Heart left ventricle (tissue), 16 donors: ENCODE measurements at regions not wholly inside any gene's neighbourhood (a gene's known extent, or its start where the extent isn't known, plus 50 kb on each side); places are given as distances from the start of the nearest gene placed in this dataset.

Experiments used
- ATAC-seq, 4 donors: fragments of 200-7000 bp; cut with Tn5 transposase; one replicate each; pipeline ENCODE4 v1.9.1; 2020 to 2022; ENCODE audit warnings: moderate library complexity in 4 of 4, mild to moderate bottlenecking in 3 of 4, moderate number of reproducible peaks in 1 of 4
- DNase-seq, 5 donors: peaks; one replicate each; pipeline ENCODE4 v3.0.0-alpha.2; 2020
- H3K27ac ChIP-seq, 12 donors: fragments of 200-600 bp; sonication (generic) in 4 of 12; one replicate each; pipeline versions ENCODE4 v1.5.0 to v1.8.0; 2016 to 2022; ENCODE audit warnings: mild to moderate bottlenecking in 2 of 12
- H3K27me3 ChIP-seq, 9 donors: fragments of 200-600 bp; sonication (generic) in 2 of 9; one replicate each; pipeline versions ENCODE4 v1.5.1 to v1.8.0; 2016 to 2022; ENCODE audit warnings: mild to moderate bottlenecking in 3 of 9
- H3K36me3 ChIP-seq, 9 donors: fragments of 200-600 bp; sonication (generic) in 2 of 9; one replicate each; pipeline versions ENCODE4 v1.5.0 to v1.8.0; 2018 to 2022; ENCODE audit warnings: mild to moderate bottlenecking in 2 of 9
- H3K4me1 ChIP-seq, 12 donors: fragments of 200-600 bp; sonication (generic) in 4 of 12; one replicate each; pipeline versions ENCODE4 v1.5.0 to v1.8.0; 2016 to 2022; ENCODE audit warnings: mild to moderate bottlenecking in 3 of 12
- H3K4me3 ChIP-seq, 12 donors: fragments of 200-600 bp; sonication (generic) in 4 of 12; one replicate each; pipeline versions ENCODE4 v1.5.0 to v1.8.0; 2017 to 2022; ENCODE audit warnings: mild to moderate bottlenecking in 9 of 12, moderate library complexity in 4 of 12
- H3K9me3 ChIP-seq, 12 donors: fragments of 200-600 bp; sonication (generic) in 4 of 12; one replicate each; pipeline versions ENCODE4 v1.5.0 to v1.8.0; 2016 to 2022; ENCODE audit warnings: mild to moderate bottlenecking in 1 of 12
- POLR2A ChIP-seq, 2 donors: fragments of 450-650 bp; IDR thresholded peaks; one replicate each; pipeline ENCODE4 v1.6.1; 2017; ENCODE audit warnings: antibody characterized with exemption in 2 of 2, mild to moderate bottlenecking in 2 of 2, moderate library complexity in 2 of 2
- WGBS, 4 donors: extraction: QIAGEN DNeasy Blood & Tissue Kit in 2 of 4; methylation state at CpG; one replicate each; pipeline versions ENCODE4 v1.1.5 to v1.1.7; 2013 to 2018; 5-methylcytosine and 5-hydroxymethylcytosine counted together
- intact Hi-C, 10 donors: fragments of 100-400 bp; cut with DNase I; formaldehyde crosslinking; loops; one replicate each; pipeline versions ENCODE4 v1.11.1 to v1.14.2; 2022
- TF ChIP-seq, protein P1 (sequence below), 12 donors: fragments of 200-600 bp; sonication (generic) in 4 of 12; IDR thresholded peaks; one replicate each; pipeline versions ENCODE4 v1.5.0 to v1.8.0; 2018 to 2022; ENCODE audit warnings: antibody characterized with exemption in 12 of 12, mild to moderate bottlenecking in 5 of 12
- donor health status: ischemic (EF 13 %, LVEDD 7.1; RV severe dilation, severe dysfunction).
- donor health status: healthy with polysubstance abuse.
- donor health status: DM: no; HTN: yes; CAD: no.
- donor health status: DM: no; HTN: no; CAD: no.
- donor health status: ischemic (EF 25% LVEDD 6.9; RV normal size, moderate dysfunction).
- donor health status: ischemic (EF 25% LVEDD 5.7; RV mildly dilated, moderate dysfunction).
- donor health status: healthy.
- donor health status: DM: yes; HTN: yes; CAD: no.
- donor health status: ischemic (EF 35%, LVEDD 5.7; RV mildly dilated, moderate dysfunction).
- donor health status: nonischemic (EF 11% LVEDD 7.7; RV severe dilation, severe dysfunction).
- donor health status: DM: yes; HTN: yes; CAD: no.
- donor health status: PGD.
- donor health status: ischemic (EF 29% LVEDD 5.4; RV normal size, mild dysfunction).
- donor health status: nonischemic (EF 23%, LVEDD 6.1; RV moderate dilation, normal function).

GRCh38 chr17:55969562-55970324 is 183.5 kb upstream of the ANKFN1 start:
- DNase-seq (no peak), ATAC-seq (no peak)
- no peak overlapping the region for H3K27ac ChIP-seq
- H3K27me3 ChIP-seq: peaks cover 0 to 2% (median 0%) of the 10 kb centered on the region in 9 donors
- no peaks in the 10 kb centered on the region for H3K4me1 ChIP-seq
- H3K4me3 ChIP-seq: no peak overlapping the region
- TF ChIP-seq POLR2A (IDR thresholded peaks at IDR 0.05): no peak
- TF ChIP-seq, protein P1, sequence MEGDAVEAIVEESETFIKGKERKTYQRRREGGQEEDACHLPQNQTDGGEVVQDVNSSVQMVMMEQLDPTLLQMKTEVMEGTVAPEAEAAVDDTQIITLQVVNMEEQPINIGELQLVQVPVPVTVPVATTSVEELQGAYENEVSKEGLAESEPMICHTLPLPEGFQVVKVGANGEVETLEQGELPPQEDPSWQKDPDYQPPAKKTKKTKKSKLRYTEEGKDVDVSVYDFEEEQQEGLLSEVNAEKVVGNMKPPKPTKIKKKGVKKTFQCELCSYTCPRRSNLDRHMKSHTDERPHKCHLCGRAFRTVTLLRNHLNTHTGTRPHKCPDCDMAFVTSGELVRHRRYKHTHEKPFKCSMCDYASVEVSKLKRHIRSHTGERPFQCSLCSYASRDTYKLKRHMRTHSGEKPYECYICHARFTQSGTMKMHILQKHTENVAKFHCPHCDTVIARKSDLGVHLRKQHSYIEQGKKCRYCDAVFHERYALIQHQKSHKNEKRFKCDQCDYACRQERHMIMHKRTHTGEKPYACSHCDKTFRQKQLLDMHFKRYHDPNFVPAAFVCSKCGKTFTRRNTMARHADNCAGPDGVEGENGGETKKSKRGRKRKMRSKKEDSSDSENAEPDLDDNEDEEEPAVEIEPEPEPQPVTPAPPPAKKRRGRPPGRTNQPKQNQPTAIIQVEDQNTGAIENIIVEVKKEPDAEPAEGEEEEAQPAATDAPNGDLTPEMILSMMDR (IDR thresholded peaks at IDR 0.05): no peak
- H3K9me3 ChIP-seq: no peaks in the 10 kb centered on the region
- intact Hi-C loops: no loop called here
- no peaks in the 10 kb centered on the region for H3K36me3 ChIP-seq
- 63 to 69% (median 65%) methylated on average over 3 of the region's 3 CpGs for WGBS, 4 donors

DNA sequence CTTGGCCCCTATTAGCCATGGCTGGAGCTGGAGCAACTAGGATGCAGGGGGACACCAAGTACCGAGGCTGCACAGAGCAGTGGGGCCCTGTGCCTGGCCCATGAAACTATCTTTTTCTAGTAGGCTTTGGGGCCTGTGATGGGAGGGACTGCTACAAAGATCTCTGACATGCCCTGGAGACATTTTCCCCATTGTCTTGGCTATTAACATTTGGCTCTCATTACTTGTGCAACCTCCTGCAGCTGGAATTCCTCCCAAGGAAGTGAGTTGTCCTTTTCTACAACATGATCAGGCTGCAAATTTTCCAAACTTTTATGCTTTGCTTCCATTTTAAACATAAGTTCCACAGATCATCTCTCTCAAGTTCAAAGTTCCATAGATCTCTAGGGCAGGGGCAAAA is 174.7 kb upstream of the ANKFN1 start:
- H3K36me3 ChIP-seq: no peaks in the 10 kb centered on the region
- ATAC-seq (no peak), DNase-seq (no peak)
- no peaks in the 10 kb centered on the region for H3K4me1 ChIP-seq
- intact Hi-C loops: no loop called here
- no peaks in the 10 kb centered on the region for H3K9me3 ChIP-seq
- peaks cover 0 to 2% (median 0%) of the 10 kb centered on the region in 9 donors for H3K27me3 ChIP-seq
- no peak overlapping the region for H3K4me3 ChIP-seq
- H3K27ac ChIP-seq: no peak overlapping the region
- TF ChIP-seq POLR2A (IDR thresholded peaks at IDR 0.05): no peak
- TF ChIP-seq, protein P1 (IDR thresholded peaks at IDR 0.05): no peak
- WGBS, 4 donors: 74 to 90% (median 79%) methylated on average over 1 of the region's 1 CpG

DNA sequence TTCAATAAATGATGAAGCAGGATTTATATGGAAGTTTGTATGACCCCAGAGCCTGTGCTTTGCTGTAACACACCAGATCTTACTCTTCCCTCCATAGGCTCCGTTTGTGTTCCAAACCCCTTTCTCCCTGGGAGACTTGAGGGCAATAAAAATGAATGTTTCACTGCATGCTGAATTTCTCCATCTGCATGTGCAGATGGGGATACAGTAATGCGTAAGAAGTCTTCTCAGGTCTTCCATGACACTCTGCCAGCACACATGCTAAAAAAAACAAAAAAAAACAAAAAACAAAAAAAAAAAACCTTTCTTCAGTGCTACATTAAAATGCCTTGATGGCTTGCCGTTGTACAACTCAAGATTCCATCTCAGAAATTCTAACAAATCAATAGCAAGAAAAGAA is 170.2 kb upstream of the ANKFN1 start:
- Histone ChIP-seq H3K9me3 (no peaks in the 10 kb centered on the region), H3K36me3 (no peaks in the 10 kb centered on the region), H3K4me3 (no peak overlapping the region), H3K27ac (no peak overlapping the region), H3K4me1 (no peaks in the 10 kb centered on the region), H3K27me3 (no peaks in the 10 kb centered on the region)
- intact Hi-C loops: no loop called here
- TF ChIP-seq, protein P1 (IDR thresholded peaks at IDR 0.05): no peak
- no peak for TF ChIP-seq POLR2A (IDR thresholded peaks at IDR 0.05)
- ATAC-seq: no peak
- 85 to 88% (median 87%) methylated on average over 3 of the region's 3 CpGs for WGBS, 4 donors
- DNase-seq: no peak

GRCh38 chr17:55986817-55987216 is 166.5 kb upstream of the ANKFN1 start:
- Histone ChIP-seq H3K4me1 (no peaks in the 10 kb centered on the region), H3K27ac (no peak overlapping the region), H3K4me3 (no peak overlapping the region), H3K36me3 (no peaks in the 10 kb centered on the region), H3K9me3 (no peaks in the 10 kb centered on the region), H3K27me3 (peaks cover 0 to 11% (median 0%) of the 10 kb centered on the region in 9 donors)
- ATAC-seq (no peak), DNase-seq (no peak)
- intact Hi-C loops: no loop called here
- whole genome bisulfite sequencing, 4 donors: 80 to 90% (median 86%) methylated on average over 4 of the region's 4 CpGs
- TF ChIP-seq POLR2A (IDR thresholded peaks at IDR 0.05): no peak
- TF ChIP-seq, protein P1 (IDR thresholded peaks at IDR 0.05): no peak
